ENCODE measurements at regions not wholly inside any gene's neighbourhood (a gene's known extent, or its start where the extent isn't known, plus 50 kb on each side); places are given as distances from the start of the nearest gene placed in this dataset.

- no peak for ATAC-seq
- Histone ChIP-seq H3K27me3 (no peaks in the 10 kb centered on the region), H3K36me3 (replicated peaks in 1 of 2; ENCODE audit: insufficient read depth in 1 of 2, low read depth in 2 of 2) (no peaks in the 10 kb centered on the region), H3K27ac (no peak overlapping the region), H3K9me3 (no peaks in the 10 kb centered on the region), H3K4me3 (no peak overlapping the region), H3K4me1 (no peaks in the 10 kb centered on the region)
- no peak for TF ChIP-seq CTCF (IDR thresholded peaks at IDR 0.05)
- TF ChIP-seq POLR2A (IDR thresholded peaks at IDR 0.05), result no peak
- intact Hi-C loops (cut with DNase I), result no loop called here
- 61 to 71% methylated on average over 6 of the region's 6 CpGs for WGBS, 2 donors
- no peak for DNase-seq
These were observed 101.8 kb downstream of the CYP26A1 start for GRCh38 chr10:93175490-93175889.

GRCh38 chr10:93177511-93177910 is 103.8 kb downstream of the CYP26A1 start:
- ATAC-seq (no peak), DNase-seq (no peak)
- no peaks in the 10 kb centered on the region for H3K4me1 ChIP-seq
- H3K36me3 ChIP-seq (replicated peaks in 1 of 2; ENCODE audit: insufficient read depth in 1 of 2, low read depth in 2 of 2), result no peaks in the 10 kb centered on the region
- H3K27me3 ChIP-seq, result no peaks in the 10 kb centered on the region
- TF ChIP-seq CTCF (IDR thresholded peaks at IDR 0.05) (no peak), POLR2A (IDR thresholded peaks at IDR 0.05) (no peak)
- no peak overlapping the region for H3K27ac ChIP-seq
- no peaks in the 10 kb centered on the region for H3K9me3 ChIP-seq
- H3K4me3 ChIP-seq, result no peak overlapping the region
- intact Hi-C loops (cut with DNase I), result no loop called here

GRCh38 chr10:93178226-93178625 is 104.5 kb downstream of the CYP26A1 start:
- no peak for ATAC-seq
- DNase-seq, result no peak
- H3K27ac ChIP-seq, result no peak overlapping the region
- no peak overlapping the region for H3K4me3 ChIP-seq
- no peaks in the 10 kb centered on the region for H3K9me3 ChIP-seq
- TF ChIP-seq CTCF (IDR thresholded peaks at IDR 0.05) (no peak), POLR2A (IDR thresholded peaks at IDR 0.05) (no peak)
- no peaks in the 10 kb centered on the region for H3K36me3 ChIP-seq (replicated peaks in 1 of 2; ENCODE audit: insufficient read depth in 1 of 2, low read depth in 2 of 2)
- intact Hi-C loops (cut with DNase I), result no loop called here
- no peaks in the 10 kb centered on the region for H3K4me1 ChIP-seq
- no peaks in the 10 kb centered on the region for H3K27me3 ChIP-seq

- Histone ChIP-seq H3K27me3 (no peaks in the 10 kb centered on the region), H3K27ac (no peak overlapping the region), H3K36me3 (replicated peaks in 1 of 2; ENCODE audit: insufficient read depth in 1 of 2, low read depth in 2 of 2) (no peaks in the 10 kb centered on the region), H3K9me3 (no peaks in the 10 kb centered on the region), H3K4me3 (no peak overlapping the region), H3K4me1 (no peaks in the 10 kb centered on the region)
- ATAC-seq (no peak), DNase-seq (peak; percentile 15 to 34 (median 24))
- TF ChIP-seq CTCF (IDR thresholded peaks at IDR 0.05), result no peak
- no peak for TF ChIP-seq POLR2A (IDR thresholded peaks at IDR 0.05)
- 78 to 85% methylated on average over 9 to 14 of the region's 14 CpGs for WGBS, 2 donors
- intact Hi-C loops (cut with DNase I), result no loop called here
These were observed 106.8 kb downstream of the CYP26A1 start for GRCh38 chr10:93180482-93180931.

- intact Hi-C loops (cut with DNase I), result no loop called here
- Histone ChIP-seq H3K27ac (no peak overlapping the region), H3K9me3 (no peaks in the 10 kb centered on the region), H3K4me3 (no peak overlapping the region), H3K4me1 (no peaks in the 10 kb centered on the region), H3K27me3 (no peaks in the 10 kb centered on the region), H3K36me3 (replicated peaks in 1 of 2; ENCODE audit: insufficient read depth in 1 of 2, low read depth in 2 of 2) (no peaks in the 10 kb centered on the region)
- no peak for ATAC-seq
- 56 to 65% methylated on average over 8 of the region's 8 CpGs for WGBS, 2 donors
- TF ChIP-seq CTCF (IDR thresholded peaks at IDR 0.05) (no peak), POLR2A (IDR thresholded peaks at IDR 0.05) (no peak)
- no peak for DNase-seq
These were observed 107.8 kb downstream of the CYP26A1 start for GRCh38 chr10:93181271-93182048.

Data from body of pancreas (tissue), 4 donors.